GM19238 (cell line): ENCODE measurements at regions not wholly inside any gene's neighbourhood (a gene's known extent, or its start where the extent isn't known, plus 50 kb on each side); places are given as distances from the start of the nearest gene placed in this dataset.
A peak's percentile ranks its signal among the peaks of the same experiment; 100 is the strongest.

Experiments
- DNase-seq: peaks from one replicate; pipeline ENCODE4 v3.0.0; 2011; ENCODE audit warnings: low spot score; ENCODE audit not compliant: insufficient read length

DNA sequence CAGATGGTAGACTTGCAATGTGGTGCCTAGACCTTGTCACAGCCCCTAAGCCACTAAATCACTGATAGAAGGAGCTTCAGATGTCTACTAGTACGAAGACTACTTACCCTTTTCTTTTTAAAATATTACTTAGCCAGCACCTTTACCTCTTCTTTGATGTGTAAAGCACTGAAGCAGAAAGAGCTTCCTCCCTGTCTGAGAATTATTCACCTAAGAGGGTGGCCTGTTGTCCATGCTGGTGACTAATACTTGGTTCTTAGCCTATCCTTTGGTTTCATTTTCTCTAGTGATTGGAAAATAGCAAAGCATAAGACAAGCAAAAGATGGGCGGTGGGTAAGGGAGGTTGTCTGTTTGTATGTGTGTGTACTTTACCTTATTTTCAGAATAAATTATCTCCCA, 794.6 kb downstream of the TFAP2A start:
- DNase-seq = no peak

GRCh38 chr6:9614778-9615177, 800.1 kb downstream of the TFAP2A start:
- no peak for DNase-seq

GRCh38 chr6:9612489-9612888, 802.4 kb downstream of the TFAP2A start:
- DNase-seq = no peak

DNA sequence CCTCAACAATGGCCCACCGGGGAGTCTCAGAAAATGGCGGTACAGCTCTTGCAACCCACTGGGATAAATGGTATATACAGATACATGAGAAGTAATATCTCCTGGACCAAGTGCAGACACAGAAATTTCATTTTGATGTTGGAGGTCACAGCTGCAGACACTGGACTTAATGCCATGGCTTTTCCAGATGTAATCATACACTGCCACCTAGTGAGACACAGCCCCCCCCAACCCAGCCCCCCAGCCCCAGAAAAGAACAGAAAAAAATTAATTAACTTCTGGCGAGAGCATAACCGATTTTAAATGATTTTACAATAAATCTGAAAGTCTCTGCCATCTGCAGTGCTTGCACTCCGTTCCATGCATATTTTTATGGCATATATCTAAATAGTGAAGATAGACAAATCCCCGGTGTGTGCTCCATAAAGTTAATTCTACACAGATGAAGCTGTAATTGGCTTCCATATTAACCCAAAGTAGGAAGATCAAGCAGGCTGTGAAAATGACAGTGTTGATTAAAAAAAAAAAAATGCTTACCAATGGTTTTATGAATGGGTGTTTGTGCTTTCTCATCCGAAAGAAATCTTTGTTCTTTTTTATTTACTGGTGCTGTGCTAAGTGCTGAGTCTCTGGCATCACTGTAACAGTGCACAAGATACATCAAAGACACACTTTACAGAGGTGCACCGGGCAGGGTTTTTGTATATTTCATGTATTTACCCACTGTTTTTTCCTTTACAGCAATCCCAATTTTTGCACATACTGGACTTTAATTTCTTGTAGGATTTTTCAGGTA, 804.1 kb downstream of the TFAP2A start:
- DNase-seq = no peak

- no peak for DNase-seq
Measured at GRCh38 chr6:9606435-9607134, 808.3 kb downstream of the TFAP2A start.

DNA sequence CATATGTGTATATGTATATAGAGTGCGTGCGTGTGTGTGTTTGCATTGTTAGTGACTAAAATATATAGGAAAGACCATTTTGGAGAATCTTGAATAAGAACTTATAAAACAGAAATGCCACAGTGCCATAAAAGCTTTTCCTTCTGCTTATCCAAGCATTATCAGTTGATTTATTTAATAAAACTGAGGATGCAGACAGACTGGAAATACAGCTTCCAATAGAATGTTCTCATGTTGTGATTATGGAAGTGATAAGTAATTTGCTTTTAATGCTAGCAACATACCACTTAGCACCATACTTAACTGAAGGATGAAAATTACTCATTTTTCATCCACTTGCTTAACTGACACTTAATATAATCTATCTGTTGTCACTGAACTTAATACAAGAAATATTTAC, 820.1 kb downstream of the TFAP2A start:
- DNase-seq = no peak

- no peak for DNase-seq
Measured at GRCh38 chr6:9593554-9593953, 821.3 kb downstream of the TFAP2A start.

- no peak for DNase-seq
Measured at GRCh38 chr6:9583753-9584352, 831.0 kb downstream of the TFAP2A start.

DNA sequence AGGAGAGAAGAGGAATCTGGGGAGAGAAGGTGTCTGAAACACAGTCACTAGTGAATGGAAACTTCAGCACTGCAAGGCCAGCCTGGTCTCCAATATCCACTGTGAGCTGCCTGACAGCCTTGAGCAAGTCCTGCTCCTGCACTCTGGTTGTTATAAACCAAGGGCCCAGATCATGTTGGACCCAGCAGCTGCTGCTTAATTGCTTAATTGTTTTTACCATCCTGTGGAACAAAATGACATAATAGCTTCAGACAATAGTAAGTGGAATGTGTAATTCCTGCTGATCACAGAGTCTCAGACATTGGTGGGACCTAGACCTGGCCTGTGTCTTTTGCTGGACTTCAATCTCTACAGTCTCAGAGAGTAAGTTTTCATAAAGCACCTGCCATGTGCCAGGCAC, 833.7 kb downstream of the TFAP2A start:
- no peak for DNase-seq

DNA sequence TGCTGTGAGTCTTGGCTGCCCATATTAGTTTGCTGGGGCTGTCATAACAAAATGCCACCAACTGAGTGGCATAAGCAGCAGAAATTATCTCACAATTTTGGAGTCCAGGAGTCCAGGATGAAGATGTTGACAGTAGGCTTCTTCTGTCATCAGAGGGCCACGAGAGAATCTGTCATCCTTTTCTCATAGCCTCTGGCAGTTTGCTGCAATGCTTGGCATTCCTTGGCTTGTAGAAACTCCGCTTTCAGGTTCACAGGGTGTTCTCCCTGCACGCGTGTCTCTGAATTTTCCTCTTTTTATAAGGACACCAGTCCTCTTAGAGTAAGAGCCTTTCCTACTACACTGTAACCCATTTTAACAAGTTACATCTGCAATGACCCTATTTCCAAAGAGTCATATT, 838.4 kb downstream of the TFAP2A start:
- DNase-seq = no peak

DNA sequence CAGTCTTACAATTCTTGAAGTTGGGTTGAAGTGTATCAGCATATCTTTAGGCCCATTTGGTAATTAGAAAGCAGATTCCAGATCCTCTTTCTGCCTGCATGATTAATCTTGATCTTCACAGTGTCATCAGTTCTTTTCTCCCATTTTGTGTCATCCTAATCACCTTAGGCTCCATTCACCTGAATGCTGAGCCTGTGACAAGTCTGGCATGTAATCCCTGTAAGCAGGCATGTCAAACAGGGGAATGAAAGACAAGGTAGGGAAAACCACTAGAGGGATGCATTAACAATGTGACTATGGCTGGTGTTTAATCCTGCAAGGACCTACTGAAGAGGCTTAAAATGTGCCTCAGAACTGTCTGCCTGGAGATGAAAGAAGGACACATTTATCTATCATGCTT, 848.8 kb downstream of the TFAP2A start:
- DNase-seq = no peak

- no peak for DNase-seq
Measured at GRCh38 chr6:9564021-9564420, 850.9 kb downstream of the TFAP2A start.

- no peak for DNase-seq
Measured at GRCh38 chr6:9563568-9563967, 851.3 kb downstream of the TFAP2A start.

DNA sequence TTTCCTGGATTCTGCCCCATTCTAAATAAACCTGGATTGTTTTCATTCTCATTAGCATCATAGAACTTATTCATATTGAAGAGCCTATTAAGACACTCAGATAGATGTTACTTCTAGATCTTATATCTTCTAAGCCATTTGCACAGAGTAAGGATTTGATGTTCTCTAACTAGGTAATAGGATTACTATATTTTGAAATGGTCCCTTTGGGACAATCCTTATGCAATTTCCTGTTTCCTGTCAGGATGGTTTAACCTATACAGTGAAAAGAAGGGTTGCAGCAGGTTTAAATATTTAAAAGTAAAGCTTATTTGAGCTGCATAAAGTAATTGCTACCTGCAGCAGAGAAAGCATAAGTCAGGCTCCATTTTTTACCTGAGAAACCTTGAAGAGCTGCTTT, 860.1 kb downstream of the TFAP2A start:
- DNase-seq = no peak

- no peak for DNase-seq
Measured at GRCh38 chr6:9554323-9554722, 860.6 kb downstream of the TFAP2A start.

- no peak for DNase-seq
Measured at GRCh38 chr6:9553002-9553401, 861.9 kb downstream of the TFAP2A start.

DNA sequence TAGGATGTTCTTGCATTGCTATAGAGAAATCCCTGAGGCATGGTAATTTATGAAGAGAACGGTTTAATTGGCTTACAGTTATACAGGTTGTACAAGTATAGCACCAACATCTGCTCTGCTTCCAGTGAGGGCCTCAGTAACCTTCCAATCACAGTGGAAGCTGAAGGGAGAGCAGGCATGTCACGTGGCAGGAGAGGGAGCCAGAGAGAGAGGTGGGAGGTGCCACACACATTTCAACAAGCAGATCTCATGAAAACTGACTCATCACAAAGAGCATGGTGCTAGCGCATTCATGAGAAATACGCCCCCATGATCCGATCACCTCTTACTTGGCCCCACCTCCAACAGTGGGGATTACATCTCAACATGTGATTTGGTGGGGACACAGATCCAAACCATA, 871.2 kb downstream of the TFAP2A start:
- no peak for DNase-seq

- peak; percentile 1 for DNase-seq
Measured at GRCh38 chr6:9540534-9541126, 874.2 kb downstream of the TFAP2A start.

DNA sequence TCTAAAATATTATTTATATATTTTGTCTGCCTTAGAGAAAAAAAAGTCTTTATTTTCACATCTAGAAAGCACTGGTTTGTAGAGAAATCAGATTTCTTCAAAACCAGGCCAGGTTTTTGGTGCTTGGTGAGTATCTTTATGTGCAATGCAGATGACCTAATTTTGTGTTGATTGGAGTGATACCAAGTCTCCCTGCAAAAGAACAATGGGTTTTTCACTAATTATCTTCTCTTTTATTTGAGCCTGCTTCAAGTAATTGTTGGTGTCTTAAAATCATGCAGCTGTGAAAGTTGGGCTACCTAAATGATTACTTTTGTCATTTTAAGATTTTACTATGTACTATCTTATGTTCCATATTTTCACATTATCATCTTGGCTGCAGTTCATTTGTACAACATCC, 874.7 kb downstream of the TFAP2A start:
- no peak for DNase-seq

- DNase-seq = no peak
Measured at GRCh38 chr6:9539231-9539755, 875.6 kb downstream of the TFAP2A start.

GRCh38 chr6:9537381-9537780, 877.5 kb downstream of the TFAP2A start:
- DNase-seq = no peak

DNA sequence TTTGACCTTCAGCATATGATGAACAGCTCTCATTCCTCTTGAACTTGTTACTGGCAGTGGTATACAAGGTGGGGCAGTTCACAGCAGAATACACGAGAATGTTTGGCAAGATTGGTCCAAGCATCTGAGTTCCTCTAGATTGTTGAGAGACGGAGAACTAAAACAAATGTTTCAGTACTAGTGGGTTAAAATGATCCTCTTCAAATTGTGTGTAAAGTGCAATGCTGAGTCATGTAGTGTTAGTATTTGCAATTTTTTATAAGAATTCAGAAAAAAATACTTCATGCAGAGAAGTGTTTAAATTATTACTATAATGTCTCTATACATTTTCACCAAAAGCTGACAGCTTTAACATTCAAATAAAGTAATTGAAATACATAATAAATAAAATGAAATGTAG, 879.8 kb downstream of the TFAP2A start:
- no peak for DNase-seq
